A549 (cell line): ENCODE measurements at regions not wholly inside any gene's neighbourhood (a gene's known extent, or its start where the extent isn't known, plus 50 kb on each side); places are given as distances from the start of the nearest gene placed in this dataset.

Experiments
- ATAC-seq, 2 experiments: fragments of 200-7000 bp in 1 of 2; fragments of >200 bp in 1 of 2; cut with Nextera tagmentation in 1 of 2; cut with Tn5 transposase in 1 of 2; 3 replicates each; pipeline versions ENCODE4 v1.8.0 to v1.9.1; 2018 to 2020; ENCODE audit warnings: mild to moderate bottlenecking in 1 of 2, moderate library complexity in 1 of 2
- CTCF ChIA-PET: fragments of 300-600 bp; sonication (Branson Sonifier 250); formaldehyde crosslinking; extraction: SDS; loops from one replicate; lab custom pipeline; 2021; ENCODE audit warnings: antibody characterized with exemption, inconsistent platforms; lab: Yijun Ruan, JAX
- POLR2A ChIA-PET: fragments of 350-600 bp; formaldehyde crosslinking; extraction: SDS; loops from one replicate; lab custom pipeline; 2021; ENCODE audit warnings: antibody characterized with exemption, inconsistent platforms; lab: Yijun Ruan, JAX
- DNase-seq, 2 experiments: peaks; one replicate each; pipeline versions ENCODE4 v3.0.0 to v3.0.0-alpha.2; 2011 to 2016; ENCODE audit warnings: low read depth in 1 of 2, low spot score in 1 of 2
- FAIRE-seq: peaks from 2 replicates; lab custom pipeline; 2011; peaks lifted over from hg19 to GRCh38; lab: Jason Lieb, UNC
- H3K27ac ChIP-seq, 2 experiments: fragments of >200 bp; sonication (Bioruptor Twin); formaldehyde crosslinking; 3 replicates each; pipeline ENCODE4 v1.5.1; 2016 to 2017
- H3K4me1 ChIP-seq: fragments of >200 bp; sonication (Bioruptor Twin); formaldehyde crosslinking; 3 replicates; pipeline ENCODE4 v1.6.1; 2016
- H3K4me2 ChIP-seq: fragments of >200 bp; sonication (Bioruptor Twin); formaldehyde crosslinking; 3 replicates; pipeline ENCODE4 v1.6.1; 2016
- H3K4me3 ChIP-seq: fragments of >200 bp; sonication (Bioruptor Twin); formaldehyde crosslinking; 3 replicates; pipeline ENCODE4 v1.5.1; 2016
- H3K9me3 ChIP-seq: fragments of >200 bp; sonication (Bioruptor Twin); formaldehyde crosslinking; 3 replicates; pipeline ENCODE4 v1.6.1; 2016
- ATOH8 ChIP-seq: fragments of 250-450 bp; sonication (Bioruptor Pico); IDR thresholded peaks from 2 replicates; pipeline ENCODE4 v1.5.0; 2020; ENCODE audit warnings: low read depth, mild to moderate bottlenecking, moderate library complexity
- BHLHE40 ChIP-seq: IDR thresholded peaks from 2 replicates; pipeline ENCODE4 v1.6.1; 2012; ENCODE audit warnings: low read depth, low read length, inconsistent platforms
- CBX2 ChIP-seq: fragments of 200-600 bp; sonication (generic); IDR thresholded peaks from 2 replicates; pipeline ENCODE4 v1.6.1; 2016; ENCODE audit warnings: low read depth, mild to moderate bottlenecking, borderline replicate concordance
- EHF ChIP-seq: fragments of 250-450 bp; sonication (Bioruptor Pico); IDR thresholded peaks from 2 replicates; pipeline ENCODE4 v1.5.0; 2020; ENCODE audit warnings: mild to moderate bottlenecking
- FOSB ChIP-seq: fragments of 250-450 bp; sonication (Bioruptor Pico); IDR thresholded peaks from 2 replicates; pipeline ENCODE4 v1.5.0; 2020; ENCODE audit warnings: mild to moderate bottlenecking, moderate library complexity
- GATA3 ChIP-seq: IDR thresholded peaks from 2 replicates; pipeline ENCODE4 v1.6.1; 2012; ENCODE audit warnings: borderline replicate concordance
- HDAC2 ChIP-seq: fragments of 200-600 bp; sonication (generic); IDR thresholded peaks from 2 replicates; pipeline ENCODE4 v1.6.1; 2016
- KDM5A ChIP-seq: fragments of 200-600 bp; sonication (generic); IDR thresholded peaks from 2 replicates; pipeline ENCODE4 v1.6.1; 2016; ENCODE audit warnings: antibody characterized with exemption, mild to moderate bottlenecking
- MAZ ChIP-seq: fragments of 150-350 bp; IDR thresholded peaks from 2 replicates; pipeline ENCODE4 v1.6.1; 2014; ENCODE audit warnings: antibody characterized with exemption, low read depth, low read length, borderline replicate concordance
- NPAS2 ChIP-seq: fragments of 250-450 bp; sonication (Bioruptor Pico); IDR thresholded peaks from 2 replicates; pipeline ENCODE4 v1.8.0; 2022; ENCODE audit warnings: mild to moderate bottlenecking, moderate library complexity, borderline replicate concordance
- NR3C1 ChIP-seq: fragments of >200 bp; sonication (Bioruptor Twin); formaldehyde crosslinking; IDR thresholded peaks from 3 replicates; pipeline ENCODE4 v1.6.1; 2017
- PBX3 ChIP-seq: IDR thresholded peaks from 2 replicates; pipeline ENCODE4 v1.6.1; 2012
- POLR2AphosphoS2 ChIP-seq: conservative IDR thresholded peaks from 2 replicates; pipeline ENCODE4 v1.6.1; 2012; ENCODE audit warnings: low read length, improper control_type of control experiment, inconsistent platforms
- RARB ChIP-seq: fragments of 250-450 bp; sonication (Bioruptor Pico); IDR thresholded peaks from 2 replicates; pipeline ENCODE4 v1.8.0; 2021; ENCODE audit warnings: mild to moderate bottlenecking, moderate library complexity
- RCOR1 ChIP-seq: fragments of 150-350 bp; IDR thresholded peaks from 2 replicates; pipeline ENCODE4 v1.6.1; 2014; ENCODE audit warnings: antibody characterized with exemption, low read length, low read depth
- REST ChIP-seq: fragments of 200-600 bp; sonication (generic); IDR thresholded peaks from 2 replicates; pipeline ENCODE4 v1.6.1; 2016; ENCODE audit warnings: antibody characterized with exemption, mild to moderate bottlenecking, moderate library complexity
- RFX5 ChIP-seq: fragments of 450-650 bp; IDR thresholded peaks from 2 replicates; pipeline ENCODE4 v1.7.1; 2014; ENCODE audit warnings: antibody characterized with exemption, mild to moderate bottlenecking, moderate library complexity
- SREBF2 ChIP-seq: fragments of 450-650 bp; IDR thresholded peaks from 2 replicates; pipeline ENCODE4 v1.6.1; 2014; ENCODE audit warnings: mild to moderate bottlenecking, moderate library complexity
- ZC3H11A ChIP-seq: fragments of 450-650 bp; IDR thresholded peaks from 2 replicates; pipeline ENCODE4 v1.6.1; 2014; ENCODE audit warnings: antibody characterized with exemption, mild to moderate bottlenecking
- ZNF302 ChIP-seq: fragments of 250-450 bp; sonication (Bioruptor Pico); IDR thresholded peaks from 2 replicates; pipeline ENCODE4 v1.9.0; 2021; ENCODE audit warnings: inconsistent platforms, mild to moderate bottlenecking, moderate library complexity
- WGBS: methylation state at CpG from one replicate; pipeline ENCODE4 v1.1.6; 2017; ENCODE audit errors: missing lambda C conversion rate; 5-methylcytosine and 5-hydroxymethylcytosine counted together
- TF ChIP-seq, protein P1 (sequence below): fragments of 150-350 bp; IDR thresholded peaks from 2 replicates; pipeline ENCODE4 v1.6.1; 2014; ENCODE audit warnings: low read depth, mild to moderate bottlenecking, low read length

DNA sequence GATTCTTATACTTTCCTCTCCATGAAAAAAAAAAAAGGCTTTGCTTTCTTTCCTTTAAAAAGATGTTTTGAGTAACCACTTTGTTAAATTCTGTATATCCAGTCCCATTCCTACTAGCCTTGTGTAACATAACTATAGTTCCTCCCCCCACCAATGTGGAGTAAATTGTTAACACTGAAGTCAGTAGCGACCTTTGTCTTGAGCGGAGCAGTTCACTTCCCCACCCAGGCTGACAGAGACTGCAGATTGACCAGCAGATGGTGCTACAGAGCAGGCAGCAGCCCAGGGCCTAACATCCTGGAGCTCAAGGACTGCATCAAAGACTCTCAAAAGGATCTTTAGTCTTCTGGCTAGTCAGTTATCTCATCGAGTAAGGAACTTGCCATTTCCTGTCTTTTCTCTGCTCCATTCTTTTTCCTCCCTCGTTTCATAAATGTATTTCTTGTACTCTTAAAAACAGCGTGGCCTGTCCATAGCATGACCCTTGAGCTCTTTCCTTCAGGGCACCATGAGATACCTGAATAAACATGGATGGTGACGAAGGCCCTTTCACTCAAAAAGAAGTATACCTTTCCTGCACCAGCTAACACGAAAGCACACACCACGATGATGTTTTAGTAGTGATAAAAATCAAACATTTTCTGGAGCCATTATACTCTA is 503.5 kb upstream of the PKN2 start (continued):
- TF ChIP-seq PBX3 = no peak

DNA sequence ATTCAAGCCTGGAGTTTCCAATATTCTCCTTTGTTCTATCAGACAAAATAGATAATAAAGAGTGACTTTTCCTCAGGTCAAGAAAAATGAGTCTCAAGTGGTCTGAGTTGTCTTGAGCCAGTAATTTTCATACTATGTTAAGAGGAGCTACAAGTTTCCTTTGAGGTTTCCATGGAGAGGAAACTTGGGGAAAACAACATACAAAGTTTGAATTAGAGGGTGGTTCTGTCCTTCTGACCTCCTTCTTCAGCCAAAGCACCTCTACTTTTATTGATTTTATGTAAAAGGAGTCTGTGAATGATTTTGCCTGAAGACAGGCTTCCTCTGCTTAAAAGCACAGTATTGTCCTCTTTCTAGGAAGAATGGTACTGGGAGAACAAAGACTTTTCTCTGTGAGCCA is 497.2 kb upstream of the PKN2 start:
- no peak overlapping the region for H3K4me2 ChIP-seq
- POLR2A ChIA-PET = no interaction called here
- no peak overlapping the region for H3K4me3 ChIP-seq
- DNase-seq = no peak
- H3K27ac ChIP-seq = no peak overlapping the region
- no peaks in the 10 kb centered on the region for H3K4me1 ChIP-seq
- FAIRE-seq = no peak
- H3K9me3 ChIP-seq = no peaks in the 10 kb centered on the region
- no peak for ATAC-seq
- TF ChIP-seq BHLHE40 (no peak), GATA3 (no peak), ZC3H11A (no peak), ZNF302 (CRISPR knock-in tag) (no peak), POLR2AphosphoS2 (no peak), RCOR1 (no peak), FOSB (CRISPR knock-in tag) (no peak), NR3C1 (no peak), HDAC2 (no peak), MAZ (no peak), SREBF2 (no peak)
- TF ChIP-seq, all 56 proteins: peak for 0
- CTCF ChIA-PET = no interaction called here

DNA sequence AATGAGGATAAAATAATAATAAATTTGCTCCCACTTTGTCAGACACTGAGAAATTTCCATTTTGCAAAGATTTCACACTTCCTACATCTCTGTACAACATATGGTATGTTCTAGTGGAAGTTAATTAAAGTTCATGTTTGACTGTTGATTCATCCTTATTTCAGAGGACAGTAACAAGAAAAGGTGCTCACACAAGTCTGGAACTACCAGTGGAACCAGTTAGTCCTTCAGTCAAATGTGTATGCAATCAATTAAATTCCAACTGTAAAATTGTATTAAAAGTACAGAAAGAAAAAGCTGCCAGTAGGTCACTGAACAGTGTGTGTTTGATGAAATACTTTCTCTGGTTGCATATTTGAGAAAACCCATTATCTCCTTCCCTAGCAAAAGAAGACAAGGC is 496.0 kb upstream of the PKN2 start:
- no peak overlapping the region for H3K27ac ChIP-seq
- no peaks in the 10 kb centered on the region for H3K4me1 ChIP-seq
- no peaks in the 10 kb centered on the region for H3K9me3 ChIP-seq
- ChIA-PET POLR2A (no interaction called here), CTCF (interaction anchor here (1.6 kb wide), 1 partner anchor 8 kb away, joined by 6 read pairs; no protein-coding TSS in a partner anchor)
- no peak for DNase-seq
- no peak for FAIRE-seq
- no peak for ATAC-seq
- no peak overlapping the region for H3K4me3 ChIP-seq
- TF ChIP-seq, protein P1, sequence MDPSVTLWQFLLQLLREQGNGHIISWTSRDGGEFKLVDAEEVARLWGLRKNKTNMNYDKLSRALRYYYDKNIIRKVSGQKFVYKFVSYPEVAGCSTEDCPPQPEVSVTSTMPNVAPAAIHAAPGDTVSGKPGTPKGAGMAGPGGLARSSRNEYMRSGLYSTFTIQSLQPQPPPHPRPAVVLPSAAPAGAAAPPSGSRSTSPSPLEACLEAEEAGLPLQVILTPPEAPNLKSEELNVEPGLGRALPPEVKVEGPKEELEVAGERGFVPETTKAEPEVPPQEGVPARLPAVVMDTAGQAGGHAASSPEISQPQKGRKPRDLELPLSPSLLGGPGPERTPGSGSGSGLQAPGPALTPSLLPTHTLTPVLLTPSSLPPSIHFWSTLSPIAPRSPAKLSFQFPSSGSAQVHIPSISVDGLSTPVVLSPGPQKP = no peak
- TF ChIP-seq FOSB (CRISPR knock-in tag) (no peak), POLR2AphosphoS2 (no peak), RARB (no peak), KDM5A (no peak)
- no peak overlapping the region for H3K4me2 ChIP-seq

- Histone ChIP-seq H3K9me3 (no peaks in the 10 kb centered on the region), H3K27ac (no peak overlapping the region), H3K4me3 (no peak overlapping the region), H3K4me1 (no peaks in the 10 kb centered on the region), H3K4me2 (no peak overlapping the region)
- DNase-seq (no peak), ATAC-seq (no peak), FAIRE-seq (no peak)
- CTCF ChIA-PET = interaction anchor here (1.6 kb wide), 1 partner anchor 9 kb away, joined by 6 read pairs; no protein-coding TSS in a partner anchor
- TF ChIP-seq ATOH8 (CRISPR knock-in tag) (no peak), ZC3H11A (no peak), CBX2 (no peak), EHF (CRISPR knock-in tag) (no peak), NPAS2 (CRISPR knock-in tag) (no peak), RFX5 (no peak), REST (no peak), GATA3 (no peak)
- 48% methylated on average over 2 of the region's 2 CpGs for WGBS
- POLR2A ChIA-PET = no interaction called here
These were observed 494.5 kb upstream of the PKN2 start for GRCh38 chr1:88189525-88189924.
